Naive B cell (primary cell): ENCODE measurements at regions not wholly inside any gene's neighbourhood (a gene's known extent, or its start where the extent isn't known, plus 50 kb on each side); places are given as distances from the start of the nearest gene placed in this dataset.

ENCODE experiments used
- ATAC-seq, 2 donors: fragments of 150-1000 bp; cut with Tn5 transposase; 2 replicates each; pipeline ENCODE4 v1.10.0; 2021; ENCODE audit warnings: low read depth in 2 of 2, mild to moderate bottlenecking in 2 of 2, moderate library complexity in 2 of 2
- DNase-seq: peaks from one replicate; pipeline ENCODE4 v3.0.0; 2022
- H3K27ac Mint-ChIP-seq, 6 donors: one replicate each; pipeline ENCODE4 v1.8.0; 2020 to 2022; ENCODE audit warnings: mild to moderate bottlenecking in 6 of 6, mixed read lengths in 6 of 6, moderate library complexity in 5 of 6, inconsistent platforms in 2 of 6
- H3K27me3 Mint-ChIP-seq, 3 donors: one replicate each; pipeline ENCODE4 v1.8.0; 2021 to 2022; ENCODE audit warnings: mixed read lengths in 3 of 3, mild to moderate bottlenecking in 1 of 3
- H3K36me3 Mint-ChIP-seq, 2 donors: one replicate each; pipeline ENCODE4 v1.8.0; 2020 to 2022; ENCODE audit warnings: mixed read lengths in 2 of 2, inconsistent platforms in 1 of 2, mild to moderate bottlenecking in 1 of 2
- H3K4me1 Mint-ChIP-seq, 3 donors: one replicate each; pipeline ENCODE4 v1.8.0; 2020 to 2022; ENCODE audit warnings: mixed read lengths in 3 of 3, inconsistent platforms in 1 of 3, mild to moderate bottlenecking in 1 of 3, moderate library complexity in 1 of 3
- H3K4me3 Mint-ChIP-seq, 8 donors: one replicate each; pipeline ENCODE4 v1.8.0; 2020 to 2022; ENCODE audit warnings: mild to moderate bottlenecking in 8 of 8, mixed read lengths in 8 of 8, moderate library complexity in 8 of 8, inconsistent platforms in 2 of 8
- H3K9me3 Mint-ChIP-seq, 7 donors: one replicate each; pipeline ENCODE4 v1.8.0; 2020 to 2022; ENCODE audit warnings: mixed read lengths in 7 of 7, mild to moderate bottlenecking in 5 of 7, inconsistent platforms in 2 of 7, moderate library complexity in 1 of 7

- Mint-ChIP-seq H3K36me3 (no peaks in the 10 kb centered on the region), H3K4me3 (no peak overlapping the region), H3K4me1 (no peaks in the 10 kb centered on the region), H3K27ac (no peak overlapping the region), H3K9me3 (peaks cover 0 to 1% (median 0%) of the 10 kb centered on the region in 7 donors), H3K27me3 (peaks cover 12 to 42% (median 36%) of the 10 kb centered on the region in 3 donors)
- ATAC-seq (no peak), DNase-seq (no peak)
Measured at GRCh38 chr17:77594416-77595209, 363.9 kb upstream of the TNRC6C start.

- Mint-ChIP-seq H3K27ac (no peak overlapping the region), H3K36me3 (no peaks in the 10 kb centered on the region), H3K4me3 (no peak overlapping the region), H3K9me3 (peaks cover 0 to 5% (median 0%) of the 10 kb centered on the region in 7 donors), H3K4me1 (no peaks in the 10 kb centered on the region), H3K27me3 (peaks cover 12 to 33% (median 33%) of the 10 kb centered on the region in 3 donors)
- DNase-seq (no peak), ATAC-seq (no peak)
Measured at GRCh38 chr17:77596491-77597417, 361.7 kb upstream of the TNRC6C start.

GRCh38 chr17:77597418-77598240, 360.9 kb upstream of the TNRC6C start:
- no peaks in the 10 kb centered on the region for H3K36me3 Mint-ChIP-seq
- no peak for DNase-seq
- no peak overlapping the region for H3K27ac Mint-ChIP-seq
- peak overlapping the region in 1 of 8 donors; percentile 21 for H3K4me3 Mint-ChIP-seq
- peaks cover 0 to 5% (median 0%) of the 10 kb centered on the region in 7 donors for H3K9me3 Mint-ChIP-seq
- peaks cover 7 to 40% (median 31%) of the 10 kb centered on the region in 3 donors for H3K27me3 Mint-ChIP-seq
- ATAC-seq = no peak
- no peaks in the 10 kb centered on the region for H3K4me1 Mint-ChIP-seq

GRCh38 chr17:77598241-77598620, 360.3 kb upstream of the TNRC6C start:
- peaks cover 4 to 38% (median 35%) of the 10 kb centered on the region in 3 donors for H3K27me3 Mint-ChIP-seq
- H3K36me3 Mint-ChIP-seq = no peaks in the 10 kb centered on the region
- DNase-seq (no peak), ATAC-seq (no peak)
- peaks cover 0 to 5% (median 0%) of the 10 kb centered on the region in 7 donors for H3K9me3 Mint-ChIP-seq
- no peak overlapping the region for H3K27ac Mint-ChIP-seq
- H3K4me1 Mint-ChIP-seq = no peaks in the 10 kb centered on the region
- no peak overlapping the region for H3K4me3 Mint-ChIP-seq

GRCh38 chr17:77599699-77600098, 358.8 kb upstream of the TNRC6C start:
- H3K4me3 Mint-ChIP-seq = no peak overlapping the region
- DNase-seq = no peak
- H3K4me1 Mint-ChIP-seq = no peaks in the 10 kb centered on the region
- H3K9me3 Mint-ChIP-seq = peaks cover 0 to 5% (median 0%) of the 10 kb centered on the region in 7 donors
- no peak for ATAC-seq
- H3K27me3 Mint-ChIP-seq = peaks cover 0 to 32% (median 28%) of the 10 kb centered on the region in 3 donors
- H3K36me3 Mint-ChIP-seq = no peaks in the 10 kb centered on the region
- no peak overlapping the region for H3K27ac Mint-ChIP-seq

GRCh38 chr17:77600346-77600745, 358.2 kb upstream of the TNRC6C start:
- ATAC-seq (no peak), DNase-seq (no peak)
- no peak overlapping the region for H3K4me3 Mint-ChIP-seq
- peaks cover 0 to 32% (median 28%) of the 10 kb centered on the region in 3 donors for H3K27me3 Mint-ChIP-seq
- no peak overlapping the region for H3K27ac Mint-ChIP-seq
- H3K4me1 Mint-ChIP-seq = no peaks in the 10 kb centered on the region
- no peaks in the 10 kb centered on the region for H3K36me3 Mint-ChIP-seq
- peaks cover 0 to 5% (median 0%) of the 10 kb centered on the region in 7 donors for H3K9me3 Mint-ChIP-seq

- no peak for ATAC-seq
- Mint-ChIP-seq H3K36me3 (no peaks in the 10 kb centered on the region), H3K27ac (no peak overlapping the region), H3K27me3 (peaks cover 0 to 26% (median 19%) of the 10 kb centered on the region in 3 donors), H3K9me3 (peaks cover 0 to 5% (median 0%) of the 10 kb centered on the region in 7 donors), H3K4me1 (no peaks in the 10 kb centered on the region), H3K4me3 (no peak overlapping the region)
- no peak for DNase-seq
Measured at GRCh38 chr17:77601054-77601979, 357.2 kb upstream of the TNRC6C start.

GRCh38 chr17:77602062-77602746, 356.3 kb upstream of the TNRC6C start:
- peak overlapping the region in 1 of 6 donors; percentile 12 for H3K27ac Mint-ChIP-seq
- no peaks in the 10 kb centered on the region for H3K36me3 Mint-ChIP-seq
- H3K4me1 Mint-ChIP-seq = no peaks in the 10 kb centered on the region

GRCh38 chr17:77602883-77603640, 355.4 kb upstream of the TNRC6C start:
- no peaks in the 10 kb centered on the region for H3K4me1 Mint-ChIP-seq
- peaks cover 0 to 5% (median 0%) of the 10 kb centered on the region in 7 donors for H3K9me3 Mint-ChIP-seq
- no peak overlapping the region for H3K4me3 Mint-ChIP-seq
- ATAC-seq = no peak
- peaks cover 0 to 22% (median 18%) of the 10 kb centered on the region in 3 donors for H3K27me3 Mint-ChIP-seq
- no peaks in the 10 kb centered on the region for H3K36me3 Mint-ChIP-seq
- DNase-seq = no peak
- H3K27ac Mint-ChIP-seq = peak overlapping the region in 1 of 6 donors; percentile 38

More at GRCh38 chr17:77602062-77602746, 356.3 kb upstream of the TNRC6C start:
- Mint-ChIP-seq H3K4me3 (no peak overlapping the region), H3K9me3 (peaks cover 0 to 5% (median 0%) of the 10 kb centered on the region in 7 donors), H3K27me3 (peaks cover 0 to 26% (median 18%) of the 10 kb centered on the region in 3 donors)
- ATAC-seq (no peak), DNase-seq (no peak)

- Mint-ChIP-seq H3K9me3 (peaks cover 0 to 5% (median 0%) of the 10 kb centered on the region in 7 donors), H3K36me3 (no peaks in the 10 kb centered on the region), H3K4me1 (peaks cover 5 to 6% (median 6%) of the 10 kb centered on the region in 3 donors), H3K27ac (peak overlapping the region in 1 of 6 donors; percentile 58), H3K4me3 (no peak overlapping the region), H3K27me3 (peaks cover 0 to 22% (median 18%) of the 10 kb centered on the region in 3 donors)
- no peak for DNase-seq
- no peak for ATAC-seq
Measured at GRCh38 chr17:77604301-77604972, 354.1 kb upstream of the TNRC6C start.

- ATAC-seq (no peak), DNase-seq (no peak)
- peak overlapping the region in 1 of 6 donors; percentile 3 for H3K27ac Mint-ChIP-seq
- no peaks in the 10 kb centered on the region for H3K36me3 Mint-ChIP-seq
- peaks cover 0 to 22% (median 18%) of the 10 kb centered on the region in 3 donors for H3K27me3 Mint-ChIP-seq
- H3K4me1 Mint-ChIP-seq = peaks cover 10 to 11% (median 11%) of the 10 kb centered on the region in 3 donors
- H3K4me3 Mint-ChIP-seq = no peak overlapping the region
- H3K9me3 Mint-ChIP-seq = peaks cover 0 to 5% (median 0%) of the 10 kb centered on the region in 7 donors
Measured at GRCh38 chr17:77604973-77605313, 353.6 kb upstream of the TNRC6C start.
